Progenitor cell of endocrine pancreas (in vitro differentiated cells): ENCODE measurements at regions not wholly inside any gene's neighbourhood (a gene's known extent, or its start where the extent isn't known, plus 50 kb on each side); places are given as distances from the start of the nearest gene placed in this dataset.
"Not testable (repeated sequence)": the region's sequence is repeated elsewhere in the genome, so short reads cannot be mapped to it uniquely, and the experiment has no call there.

Experiments
- DNase-seq: peaks from one replicate; pipeline ENCODE4 v3.0.0; 2021; ENCODE audit warnings: low spot score; ENCODE audit not compliant: unreplicated experiment
- H3K27ac Mint-ChIP-seq: 2 replicates; pipeline ENCODE4 v1.8.0; 2021; ENCODE audit warnings: mild to moderate bottlenecking, moderate library complexity, mixed read lengths
- H3K27me3 Mint-ChIP-seq: 2 replicates; pipeline ENCODE4 v1.8.0; 2021; ENCODE audit warnings: mixed read lengths
- H3K36me3 Mint-ChIP-seq: 2 replicates; pipeline ENCODE4 v1.8.0; 2022; ENCODE audit warnings: mixed read lengths; ENCODE audit not compliant: insufficient read depth
- H3K4me1 Mint-ChIP-seq: 2 replicates; pipeline ENCODE4 v1.8.0; 2021; ENCODE audit warnings: low read depth, mixed read lengths
- H3K4me3 Mint-ChIP-seq: 2 replicates; pipeline ENCODE4 v1.8.0; 2021; ENCODE audit warnings: low read depth, mild to moderate bottlenecking, moderate library complexity, mixed read lengths
- H3K9me3 Mint-ChIP-seq: 2 replicates; pipeline ENCODE4 v1.8.0; 2021; ENCODE audit warnings: low read depth, mixed read lengths
- TF ChIP-seq, protein P1 (sequence below): fragments of 200-600 bp; sonication (generic); IDR thresholded peaks from one replicate; pipeline ENCODE4 v1.5.0; 2021; ENCODE audit warnings: antibody characterized with exemption, mild to moderate bottlenecking; ENCODE audit not compliant: unreplicated experiment

DNA sequence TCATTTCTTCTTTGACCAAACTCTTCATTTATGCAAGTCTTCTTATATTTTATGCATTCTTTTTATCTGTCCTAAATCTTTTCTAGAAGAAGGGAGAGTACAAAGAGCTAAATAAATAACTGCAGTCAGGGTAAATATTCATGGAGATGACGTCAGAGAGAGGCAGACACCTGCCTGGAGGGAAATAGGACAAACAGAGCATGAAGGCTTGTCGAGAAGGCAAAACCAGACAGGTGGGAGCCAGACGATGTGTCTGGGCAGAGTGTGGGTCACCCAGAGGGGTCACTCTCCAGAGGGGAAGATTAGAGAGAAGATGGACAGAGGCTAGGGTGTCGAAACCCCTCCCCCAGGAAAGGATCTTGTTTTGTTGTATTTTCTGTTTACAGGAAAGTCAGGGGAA, 78.3 kb upstream of the RPL38 start:
- H3K36me3 Mint-ChIP-seq, result no peaks in the 10 kb centered on the region
- H3K4me1 Mint-ChIP-seq, result peaks cover 4% of the 10 kb centered on the region
- TF ChIP-seq, protein P1, sequence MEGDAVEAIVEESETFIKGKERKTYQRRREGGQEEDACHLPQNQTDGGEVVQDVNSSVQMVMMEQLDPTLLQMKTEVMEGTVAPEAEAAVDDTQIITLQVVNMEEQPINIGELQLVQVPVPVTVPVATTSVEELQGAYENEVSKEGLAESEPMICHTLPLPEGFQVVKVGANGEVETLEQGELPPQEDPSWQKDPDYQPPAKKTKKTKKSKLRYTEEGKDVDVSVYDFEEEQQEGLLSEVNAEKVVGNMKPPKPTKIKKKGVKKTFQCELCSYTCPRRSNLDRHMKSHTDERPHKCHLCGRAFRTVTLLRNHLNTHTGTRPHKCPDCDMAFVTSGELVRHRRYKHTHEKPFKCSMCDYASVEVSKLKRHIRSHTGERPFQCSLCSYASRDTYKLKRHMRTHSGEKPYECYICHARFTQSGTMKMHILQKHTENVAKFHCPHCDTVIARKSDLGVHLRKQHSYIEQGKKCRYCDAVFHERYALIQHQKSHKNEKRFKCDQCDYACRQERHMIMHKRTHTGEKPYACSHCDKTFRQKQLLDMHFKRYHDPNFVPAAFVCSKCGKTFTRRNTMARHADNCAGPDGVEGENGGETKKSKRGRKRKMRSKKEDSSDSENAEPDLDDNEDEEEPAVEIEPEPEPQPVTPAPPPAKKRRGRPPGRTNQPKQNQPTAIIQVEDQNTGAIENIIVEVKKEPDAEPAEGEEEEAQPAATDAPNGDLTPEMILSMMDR, result no peak
- H3K9me3 Mint-ChIP-seq, result peaks cover 4% of the 10 kb centered on the region
- DNase-seq, result no peak
- H3K27me3 Mint-ChIP-seq, result no peaks in the 10 kb centered on the region
- no peak overlapping the region for H3K4me3 Mint-ChIP-seq
- H3K27ac Mint-ChIP-seq, result no peak overlapping the region

DNA sequence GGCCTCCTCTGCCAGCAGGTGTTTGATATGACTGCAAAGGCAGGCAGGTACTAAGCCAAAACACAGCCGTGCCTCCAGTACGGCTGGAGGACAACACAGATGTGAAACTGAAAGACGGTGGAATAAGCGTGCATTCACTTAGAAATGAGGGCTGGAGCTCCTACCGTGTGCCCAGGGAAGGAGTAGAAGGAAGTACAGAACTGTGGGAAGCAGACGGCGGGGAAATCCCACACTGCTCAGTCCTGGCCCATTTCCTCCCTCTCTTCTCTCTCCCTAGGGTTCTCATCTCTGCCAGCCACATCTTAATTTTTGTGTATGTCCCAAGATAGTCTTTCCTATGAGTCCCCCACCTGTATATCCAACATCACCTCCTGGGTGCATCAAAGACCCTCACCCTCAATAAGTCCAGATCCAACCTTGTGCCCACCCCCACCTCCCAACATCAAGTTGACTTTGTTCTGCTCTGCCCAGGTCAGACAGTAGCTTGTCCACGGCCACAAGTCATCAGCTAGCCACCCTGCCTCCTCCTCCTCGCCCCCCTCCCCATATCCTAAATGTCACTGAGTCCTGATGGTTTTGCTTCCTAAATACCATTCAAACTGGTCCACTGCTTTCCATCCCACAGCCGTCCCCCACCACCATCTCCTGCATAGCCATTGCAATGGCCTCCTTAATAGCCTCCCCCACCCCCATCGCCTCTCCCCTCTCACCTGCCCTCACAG, 77.1 kb upstream of the RPL38 start:
- H3K27me3 Mint-ChIP-seq, result no peaks in the 10 kb centered on the region
- TF ChIP-seq, protein P1, result no peak
- H3K9me3 Mint-ChIP-seq, result peaks cover 4% of the 10 kb centered on the region
- H3K4me3 Mint-ChIP-seq, result no peak overlapping the region
- no peak for DNase-seq
- no peaks in the 10 kb centered on the region for H3K36me3 Mint-ChIP-seq
- peaks cover 4% of the 10 kb centered on the region for H3K4me1 Mint-ChIP-seq
- H3K27ac Mint-ChIP-seq, result no peak overlapping the region

GRCh38 chr17:74126959-74127358, 76.5 kb upstream of the RPL38 start:
- DNase-seq, result no peak

GRCh38 chr17:74128456-74129211, 74.8 kb upstream of the RPL38 start:
- no peak overlapping the region for H3K4me3 Mint-ChIP-seq
- peaks cover 4% of the 10 kb centered on the region for H3K4me1 Mint-ChIP-seq
- TF ChIP-seq, protein P1, result no peak
- DNase-seq, result no peak
- H3K9me3 Mint-ChIP-seq, result no peaks in the 10 kb centered on the region
- H3K27me3 Mint-ChIP-seq, result peaks cover 6% of the 10 kb centered on the region
- no peaks in the 10 kb centered on the region for H3K36me3 Mint-ChIP-seq
- no peak overlapping the region for H3K27ac Mint-ChIP-seq

More at GRCh38 chr17:74126959-74127358, 76.5 kb upstream of the RPL38 start:
- H3K27ac Mint-ChIP-seq, result no peak overlapping the region
- peaks cover 4% of the 10 kb centered on the region for H3K9me3 Mint-ChIP-seq
- H3K27me3 Mint-ChIP-seq, result no peaks in the 10 kb centered on the region
- no peak overlapping the region for H3K4me3 Mint-ChIP-seq
- H3K36me3 Mint-ChIP-seq, result no peaks in the 10 kb centered on the region
- H3K4me1 Mint-ChIP-seq, result peaks cover 4% of the 10 kb centered on the region
- TF ChIP-seq, protein P1, result no peak

DNA sequence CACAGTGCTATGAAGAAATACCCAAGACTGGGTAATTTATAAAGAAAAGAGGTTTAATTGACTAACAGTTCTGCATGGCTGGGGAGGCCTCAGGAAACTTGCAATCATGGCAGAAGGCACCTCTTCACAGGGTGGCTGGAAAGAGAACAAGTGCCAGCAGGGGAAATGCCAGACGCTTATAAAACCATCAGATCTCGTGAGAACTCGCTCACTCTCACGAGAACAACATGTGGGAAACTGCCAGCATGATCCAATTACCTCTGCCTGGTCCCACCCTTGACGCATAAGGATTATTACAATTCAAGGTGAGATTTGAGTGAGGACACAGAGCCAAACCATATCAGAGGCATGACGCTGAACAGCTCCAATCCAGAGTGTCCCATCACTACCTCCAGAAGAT, 73.7 kb upstream of the RPL38 start:
- DNase-seq, H3K4me1 Mint-ChIP-seq, H3K9me3 Mint-ChIP-seq, H3K27me3 Mint-ChIP-seq, H3K27ac Mint-ChIP-seq, H3K36me3 Mint-ChIP-seq, H3K4me3 Mint-ChIP-seq: not testable (repeated sequence)
